ENCODE measurements at regions not wholly inside any gene's neighbourhood (a gene's known extent, or its start where the extent isn't known, plus 50 kb on each side); places are given as distances from the start of the nearest gene placed in this dataset.

- no peak for TF ChIP-seq EZH2 (IDR thresholded peaks at IDR 0.05)
- no peak for TF ChIP-seq POLR2AphosphoS5 (IDR thresholded peaks at IDR 0.05; ENCODE audit: borderline replicate concordance, low read depth, low read length)
Observed at GRCh38 chr6:86820750-86821149, 116.6 kb upstream of the HTR1E start.

Measured in SK-N-MC (cell line).